ENCODE measurements at regions not wholly inside any gene's neighbourhood (a gene's known extent, or its start where the extent isn't known, plus 50 kb on each side); places are given as distances from the start of the nearest gene placed in this dataset.
A peak's percentile ranks its signal among the peaks of the same experiment; 100 is the strongest.
"Not testable (repeated sequence)": the region's sequence is repeated elsewhere in the genome, so short reads cannot be mapped to it uniquely, and the experiment has no call there.

DNA sequence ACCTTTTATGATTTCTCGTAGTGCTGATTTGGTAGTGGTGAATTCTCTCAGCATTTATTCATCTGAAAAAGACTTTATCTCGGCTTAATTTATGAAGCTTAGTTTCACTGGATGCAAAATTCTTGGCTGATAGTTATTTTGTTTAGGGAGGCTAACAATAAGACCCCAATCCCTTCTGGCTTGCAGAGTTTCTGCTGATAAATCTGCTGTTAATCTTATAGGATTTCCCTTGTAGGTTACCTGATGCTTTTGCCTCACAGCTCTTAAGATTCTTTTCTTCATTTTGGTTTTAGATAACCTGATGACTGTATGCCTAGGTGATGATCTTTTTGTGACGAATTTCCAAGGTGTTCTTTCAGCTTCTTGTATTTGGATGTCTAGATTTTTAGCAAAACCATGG lies 388.7 kb downstream of the UTRN start:
- intact Hi-C loops (cut with micrococcal nuclease), result no loop called here
- CTCF ChIA-PET, result no interaction called here
- H3K27ac Mint-ChIP-seq, result no peak overlapping the region
- no peak overlapping the region for H3K4me3 Mint-ChIP-seq
- POLR2A ChIA-PET, result interaction anchor here (1.2 kb wide), 1 partner anchor 20 kb away, joined by 3 read pairs; no protein-coding TSS in a partner anchor
- DNase-seq (no peak), ATAC-seq (ENCODE audit: low read depth) (no peak)
- H3K27me3 Mint-ChIP-seq, result no peaks in the 10 kb centered on the region
- peaks cover 33% of the 10 kb centered on the region for H3K9me3 Mint-ChIP-seq
- H3K36me3 Mint-ChIP-seq (ENCODE audit: low read depth), result peaks cover 67% of the 10 kb centered on the region
- TF ChIP-seq, protein P1, sequence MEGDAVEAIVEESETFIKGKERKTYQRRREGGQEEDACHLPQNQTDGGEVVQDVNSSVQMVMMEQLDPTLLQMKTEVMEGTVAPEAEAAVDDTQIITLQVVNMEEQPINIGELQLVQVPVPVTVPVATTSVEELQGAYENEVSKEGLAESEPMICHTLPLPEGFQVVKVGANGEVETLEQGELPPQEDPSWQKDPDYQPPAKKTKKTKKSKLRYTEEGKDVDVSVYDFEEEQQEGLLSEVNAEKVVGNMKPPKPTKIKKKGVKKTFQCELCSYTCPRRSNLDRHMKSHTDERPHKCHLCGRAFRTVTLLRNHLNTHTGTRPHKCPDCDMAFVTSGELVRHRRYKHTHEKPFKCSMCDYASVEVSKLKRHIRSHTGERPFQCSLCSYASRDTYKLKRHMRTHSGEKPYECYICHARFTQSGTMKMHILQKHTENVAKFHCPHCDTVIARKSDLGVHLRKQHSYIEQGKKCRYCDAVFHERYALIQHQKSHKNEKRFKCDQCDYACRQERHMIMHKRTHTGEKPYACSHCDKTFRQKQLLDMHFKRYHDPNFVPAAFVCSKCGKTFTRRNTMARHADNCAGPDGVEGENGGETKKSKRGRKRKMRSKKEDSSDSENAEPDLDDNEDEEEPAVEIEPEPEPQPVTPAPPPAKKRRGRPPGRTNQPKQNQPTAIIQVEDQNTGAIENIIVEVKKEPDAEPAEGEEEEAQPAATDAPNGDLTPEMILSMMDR (IDR thresholded peaks at IDR 0.05), result no peak
- peaks cover 20% of the 10 kb centered on the region for H3K4me1 Mint-ChIP-seq

DNA sequence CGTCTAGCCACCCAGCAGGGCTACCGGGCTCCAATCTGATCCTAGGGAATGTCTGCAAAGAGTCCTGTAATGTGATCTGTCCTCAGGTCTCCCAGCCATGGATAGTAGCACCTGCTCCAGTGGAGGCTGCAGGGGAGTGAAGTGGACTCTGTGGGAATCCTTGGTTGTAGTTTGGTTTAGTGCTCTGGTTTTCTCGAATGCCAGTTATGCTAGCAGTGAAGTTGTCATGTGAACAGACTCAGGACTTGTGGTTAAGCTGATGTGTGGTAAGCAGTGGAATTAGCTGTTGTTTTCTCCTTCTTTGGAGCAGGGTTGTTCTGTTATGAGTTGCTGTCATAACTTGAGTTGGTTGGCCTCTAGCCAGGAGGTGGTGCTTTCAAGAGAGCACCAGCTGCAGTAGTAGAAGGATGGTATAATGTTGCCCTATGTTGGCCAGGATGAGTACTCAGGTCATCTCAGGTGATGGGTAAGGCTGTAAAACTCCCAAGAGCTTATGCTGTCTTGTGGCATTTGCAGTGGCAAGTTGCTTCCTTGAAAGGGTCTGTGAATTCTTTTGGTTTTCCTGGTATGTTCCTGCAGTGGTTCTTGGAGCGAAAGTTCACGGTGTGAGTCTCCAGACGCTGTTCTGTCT lies 390.2 kb downstream of the UTRN start:
- Mint-ChIP-seq H3K27me3 (no peaks in the 10 kb centered on the region), H3K4me1 (peaks cover 20% of the 10 kb centered on the region), H3K36me3 (ENCODE audit: low read depth) (peaks cover 69% of the 10 kb centered on the region), H3K27ac (no peak overlapping the region), H3K9me3 (peaks cover 30% of the 10 kb centered on the region), H3K4me3 (no peak overlapping the region)
- ATAC-seq (ENCODE audit: low read depth) (no peak), DNase-seq (no peak)
- ChIA-PET CTCF (no interaction called here), POLR2A (no interaction called here)
- intact Hi-C loops (cut with micrococcal nuclease), result no loop called here
- TF ChIP-seq, protein P1 (IDR thresholded peaks at IDR 0.05), result no peak

DNA sequence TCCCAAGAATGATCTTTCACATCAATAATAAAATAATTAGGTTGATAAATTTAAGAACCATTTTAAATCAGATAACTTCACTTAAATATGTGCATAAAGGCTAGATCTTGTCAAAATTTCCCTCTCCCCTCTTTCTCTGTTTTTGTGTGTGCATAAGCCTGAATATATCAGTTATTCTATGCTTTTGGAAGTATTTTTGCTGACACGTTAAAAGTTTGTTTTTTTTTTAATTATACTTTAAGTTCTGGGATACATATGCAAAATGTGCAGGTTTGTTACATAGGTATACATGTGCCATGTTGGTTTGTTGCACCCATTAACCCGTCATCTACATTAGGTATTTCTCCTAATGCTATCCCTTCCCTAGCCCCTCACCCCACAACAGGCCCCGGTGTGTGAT lies 391.2 kb downstream of the UTRN start:
- H3K4me3 Mint-ChIP-seq; POLR2A ChIA-PET; DNase-seq; H3K27ac Mint-ChIP-seq; intact Hi-C loops (cut with micrococcal nuclease); H3K27me3 Mint-ChIP-seq; CTCF ChIA-PET; ATAC-seq (ENCODE audit: low read depth): not testable (repeated sequence)
- H3K36me3 Mint-ChIP-seq (ENCODE audit: low read depth), result peaks cover 68% of the 10 kb centered on the region
- H3K4me1 Mint-ChIP-seq, result peaks cover 18% of the 10 kb centered on the region
- peaks cover 23% of the 10 kb centered on the region for H3K9me3 Mint-ChIP-seq

DNA sequence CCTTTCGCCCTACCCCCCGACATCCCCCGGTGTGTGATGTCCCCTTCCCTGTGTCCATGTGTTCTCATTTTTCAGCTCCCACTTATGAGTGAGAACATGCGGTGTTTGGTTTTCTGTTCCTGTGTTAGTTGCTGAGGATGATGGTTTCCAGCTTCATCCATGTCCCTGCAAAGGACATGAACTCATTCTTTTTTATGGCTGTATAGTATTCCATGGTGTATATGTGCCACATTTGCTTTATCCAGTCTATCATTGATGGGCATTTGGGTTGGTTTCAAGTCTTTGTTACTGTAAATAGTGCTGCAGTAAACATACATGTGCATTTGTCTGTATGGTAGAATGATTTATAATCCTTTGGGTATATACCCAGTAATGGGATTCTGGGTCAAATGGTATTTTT lies 392.1 kb downstream of the UTRN start:
- H3K27ac Mint-ChIP-seq; H3K4me3 Mint-ChIP-seq; POLR2A ChIA-PET; intact Hi-C loops (cut with micrococcal nuclease); ATAC-seq (ENCODE audit: low read depth); DNase-seq; CTCF ChIA-PET; H3K27me3 Mint-ChIP-seq: not testable (repeated sequence)
- H3K9me3 Mint-ChIP-seq, result peaks cover 16% of the 10 kb centered on the region
- H3K36me3 Mint-ChIP-seq (ENCODE audit: low read depth), result peaks cover 66% of the 10 kb centered on the region
- H3K4me1 Mint-ChIP-seq, result peaks cover 12% of the 10 kb centered on the region

DNA sequence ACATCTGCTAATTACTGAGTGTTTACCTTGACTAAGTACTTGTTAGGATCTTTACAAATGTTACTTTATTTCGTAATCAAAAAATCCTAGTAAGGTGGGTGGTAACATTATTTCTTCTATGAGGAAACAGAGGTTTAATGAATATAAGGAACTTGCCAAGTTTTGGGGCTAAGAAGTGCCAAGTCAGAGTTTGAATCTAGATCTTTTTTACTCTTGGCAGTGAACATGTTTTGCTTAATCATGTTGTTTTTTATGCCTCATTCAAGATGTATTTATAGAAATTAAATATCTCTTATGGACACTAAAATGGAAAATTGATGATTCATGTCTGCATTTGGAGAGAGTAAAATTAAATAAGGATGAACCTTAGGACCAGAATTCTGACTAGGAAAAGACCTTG lies 393.7 kb downstream of the UTRN start:
- intact Hi-C loops (cut with micrococcal nuclease), result loop anchor here (1.0 kb wide), 1 partner anchor 8 kb away; no protein-coding TSS in a partner anchor
- POLR2A ChIA-PET, result no interaction called here
- peaks cover 66% of the 10 kb centered on the region for H3K36me3 Mint-ChIP-seq (ENCODE audit: low read depth)
- no peaks in the 10 kb centered on the region for H3K27me3 Mint-ChIP-seq
- DNase-seq, result no peak
- TF ChIP-seq, protein P1 (IDR thresholded peaks at IDR 0.05), result no peak
- peaks cover 7% of the 10 kb centered on the region for H3K4me1 Mint-ChIP-seq
- H3K27ac Mint-ChIP-seq, result peak overlapping the region; percentile 18
- ATAC-seq (ENCODE audit: low read depth), result no peak
- peaks cover 4% of the 10 kb centered on the region for H3K9me3 Mint-ChIP-seq
- no peak overlapping the region for H3K4me3 Mint-ChIP-seq
- CTCF ChIA-PET, result no interaction called here

DNA sequence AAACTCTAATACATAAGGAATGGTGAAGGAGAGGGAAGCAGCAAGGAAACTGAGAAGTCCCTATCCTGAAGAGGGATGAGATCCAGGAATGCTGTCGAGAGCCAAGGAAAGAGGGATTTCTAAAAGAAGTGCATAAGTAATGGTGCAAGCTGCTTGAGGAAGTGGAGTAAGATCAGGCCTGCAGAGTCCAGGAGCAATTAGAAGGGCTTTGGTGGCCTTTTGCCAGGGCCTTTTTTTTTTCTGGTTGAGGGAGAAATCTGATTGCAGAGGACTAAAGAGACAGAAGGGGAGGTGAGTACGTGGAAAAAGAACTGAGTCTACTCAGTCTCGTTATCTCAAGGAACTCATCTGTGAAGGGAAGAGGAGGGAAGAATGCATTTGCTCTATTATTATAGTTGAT lies 396.2 kb downstream of the UTRN start:
- intact Hi-C loops (cut with micrococcal nuclease), result no loop called here
- Mint-ChIP-seq H3K27me3 (no peaks in the 10 kb centered on the region), H3K36me3 (ENCODE audit: low read depth) (peaks cover 77% of the 10 kb centered on the region), H3K27ac (no peak overlapping the region), H3K9me3 (peaks cover 2% of the 10 kb centered on the region), H3K4me1 (peaks cover 7% of the 10 kb centered on the region), H3K4me3 (no peak overlapping the region)
- ChIA-PET CTCF (no interaction called here), POLR2A (no interaction called here)
- no peak for ATAC-seq (ENCODE audit: low read depth)
- no peak for DNase-seq
- TF ChIP-seq, protein P1 (IDR thresholded peaks at IDR 0.05), result no peak
